ENCODE measurements at regions not wholly inside any gene's neighbourhood (a gene's known extent, or its start where the extent isn't known, plus 50 kb on each side); places are given as distances from the start of the nearest gene placed in this dataset.
"Not testable (repeated sequence)": the region's sequence is repeated elsewhere in the genome, so short reads cannot be mapped to it uniquely, and the experiment has no call there.

- no peak for DNase-seq (ENCODE audit: extremely low read depth in 1 of 2, low read depth in 1 of 2)
These were observed 205.3 kb downstream of the SOX2 start for GRCh38 chr3:181917027-181917426.

DNA sequence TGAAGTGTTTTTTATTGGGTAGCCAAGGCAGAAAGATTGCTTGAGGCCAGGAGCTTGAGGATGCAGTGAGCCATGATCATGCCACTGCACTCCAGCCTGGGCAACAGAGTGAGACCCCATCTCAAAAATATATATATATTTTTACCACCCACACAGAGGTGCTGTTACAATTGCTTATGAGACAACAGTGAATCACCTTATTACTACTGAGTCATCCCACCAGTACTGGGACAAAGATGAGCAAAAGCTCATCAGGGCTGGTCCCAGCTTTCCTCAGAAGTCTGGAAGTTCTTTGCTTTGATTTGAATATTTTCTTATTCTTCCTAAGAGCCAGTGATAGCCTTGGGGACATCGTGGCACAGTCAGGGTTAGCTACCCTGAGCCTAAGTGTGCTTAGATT is 207.7 kb downstream of the SOX2 start:
- no peak for DNase-seq (ENCODE audit: extremely low read depth in 1 of 2, low read depth in 1 of 2)

GRCh38 chr3:181920409-181920808 is 208.7 kb downstream of the SOX2 start:
- no peak for DNase-seq (ENCODE audit: extremely low read depth in 1 of 2, low read depth in 1 of 2)

DNA sequence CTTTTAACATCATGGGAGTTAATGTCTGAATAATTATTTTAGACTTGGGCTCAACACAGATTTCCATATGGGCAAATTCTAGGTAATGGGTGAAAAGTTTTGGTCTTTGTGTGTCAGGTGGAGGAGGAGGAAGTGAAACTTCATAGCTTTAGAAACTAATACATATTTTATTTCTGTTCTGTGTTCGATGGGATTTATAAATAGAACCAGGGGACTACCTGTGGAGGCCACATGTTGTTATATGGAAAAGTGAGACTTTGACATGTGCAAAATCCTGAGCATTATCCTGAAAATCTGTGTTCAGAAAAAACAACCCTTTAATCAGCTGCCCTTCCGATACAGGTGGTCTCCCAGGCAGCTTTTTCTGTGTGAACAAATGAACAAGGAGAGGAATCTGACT is 209.5 kb downstream of the SOX2 start:
- DNase-seq (ENCODE audit: extremely low read depth in 1 of 2, low read depth in 1 of 2): no peak

DNA sequence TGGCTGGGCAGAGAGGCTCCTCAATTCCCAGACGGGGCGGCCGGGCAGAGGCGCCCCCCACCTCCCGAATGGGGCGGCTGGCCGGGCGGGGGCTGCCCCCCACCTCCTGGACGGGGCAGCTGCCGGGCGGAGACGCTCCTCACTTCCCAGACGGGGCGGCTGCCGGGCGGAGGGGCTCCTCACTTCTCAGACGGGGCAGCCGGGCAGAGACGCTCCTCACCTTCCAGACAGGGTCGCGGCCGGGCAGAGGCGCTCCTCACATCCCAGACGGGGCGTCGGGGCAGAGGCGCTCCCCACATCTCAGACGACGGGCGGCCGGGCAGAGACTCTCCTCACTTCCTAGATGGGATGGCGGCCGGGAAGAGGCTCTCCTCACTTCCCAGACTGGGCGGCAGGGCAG is 214.1 kb downstream of the SOX2 start:
- not testable (repeated sequence) for DNase-seq (ENCODE audit: extremely low read depth in 1 of 2, low read depth in 1 of 2)

DNA sequence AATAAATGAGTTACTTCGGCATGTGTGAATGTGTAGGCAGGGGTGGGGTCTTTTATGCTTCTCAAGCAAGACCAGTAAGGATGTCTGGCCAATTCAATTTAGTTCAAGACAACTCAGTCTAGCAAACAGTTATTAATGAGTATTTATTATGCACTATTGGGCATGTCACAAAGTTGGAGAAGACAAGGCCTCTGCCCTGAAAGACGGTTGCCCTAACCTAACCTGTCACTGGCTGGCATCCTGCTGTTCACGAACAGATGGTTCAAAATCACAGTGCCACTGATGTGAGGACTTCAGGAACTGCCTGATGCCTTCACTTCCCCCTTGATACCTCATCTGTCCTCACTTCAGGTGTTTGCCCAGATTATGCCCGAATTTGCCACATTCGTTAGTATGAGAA is 217.8 kb downstream of the SOX2 start:
- DNase-seq (ENCODE audit: extremely low read depth in 1 of 2, low read depth in 1 of 2): no peak

DNA sequence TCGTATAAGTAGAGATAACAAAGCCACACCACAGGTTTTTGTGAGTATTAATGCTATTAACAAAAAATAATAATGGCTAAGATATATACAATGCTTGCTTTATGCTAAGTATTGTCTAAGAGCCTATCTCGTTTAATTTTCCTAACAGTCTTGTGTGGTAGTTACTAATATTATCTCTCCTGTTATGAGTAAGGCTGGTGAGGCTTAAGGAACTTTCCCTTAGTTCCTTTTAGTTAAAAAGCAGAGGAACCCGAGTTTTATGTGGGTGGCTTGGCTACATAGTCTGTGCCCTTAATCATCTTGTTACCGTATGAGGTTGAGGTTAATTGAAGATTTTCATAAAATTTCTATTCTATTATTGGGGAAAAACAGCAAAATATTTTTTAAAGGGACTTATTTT is 218.4 kb downstream of the SOX2 start:
- no peak for DNase-seq (ENCODE audit: extremely low read depth in 1 of 2, low read depth in 1 of 2)

GRCh38 chr3:181932039-181932438 is 220.3 kb downstream of the SOX2 start:
- no peak for DNase-seq (ENCODE audit: extremely low read depth in 1 of 2, low read depth in 1 of 2)

DNA sequence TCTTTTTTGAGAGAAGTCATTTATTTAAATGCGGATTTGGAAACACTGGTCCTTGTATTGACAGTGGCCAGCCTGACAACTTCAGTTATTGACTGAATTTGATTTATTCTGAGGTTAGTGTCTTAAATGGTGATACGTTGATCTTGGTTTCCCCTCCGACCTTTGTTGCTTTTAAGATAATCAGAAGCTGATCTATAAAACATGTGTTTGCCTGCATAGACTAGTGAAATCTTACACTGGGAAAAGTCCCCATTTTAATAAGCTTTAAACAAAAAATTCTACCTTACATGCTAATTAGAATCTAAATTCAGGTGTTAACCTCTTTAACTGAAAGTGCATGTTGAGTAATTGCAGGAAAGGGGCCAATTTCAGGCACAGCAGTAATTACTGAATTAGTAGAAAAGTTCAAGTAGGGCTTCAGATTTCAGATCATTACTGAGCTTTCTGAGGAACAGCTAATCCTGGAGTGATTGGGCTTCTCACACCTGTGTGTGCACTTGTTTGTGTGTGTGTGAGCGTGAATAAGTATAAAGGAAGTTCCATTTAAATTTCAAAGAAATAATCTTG is 221.4 kb downstream of the SOX2 start:
- no peak for DNase-seq (ENCODE audit: extremely low read depth in 1 of 2, low read depth in 1 of 2)

DNA sequence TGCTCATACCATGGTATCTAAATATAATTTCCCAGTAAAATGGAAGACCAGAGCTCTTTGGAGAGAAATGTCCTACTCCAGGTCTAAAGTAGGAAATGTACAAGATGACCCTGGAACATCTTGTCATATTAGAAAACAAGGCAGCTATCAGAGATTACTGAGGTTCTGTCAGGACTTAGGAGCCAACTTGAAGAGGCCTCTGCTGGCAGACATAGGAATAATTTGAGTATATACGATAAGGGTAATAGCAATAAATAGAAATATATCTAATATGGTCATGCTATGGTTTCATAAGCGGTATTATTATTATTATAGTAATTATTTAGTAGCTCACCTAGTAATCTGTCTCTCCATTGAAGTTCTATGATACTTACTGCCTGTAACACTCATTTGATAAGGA is 224.2 kb downstream of the SOX2 start:
- no peak for DNase-seq (ENCODE audit: extremely low read depth in 1 of 2, low read depth in 1 of 2)

DNA sequence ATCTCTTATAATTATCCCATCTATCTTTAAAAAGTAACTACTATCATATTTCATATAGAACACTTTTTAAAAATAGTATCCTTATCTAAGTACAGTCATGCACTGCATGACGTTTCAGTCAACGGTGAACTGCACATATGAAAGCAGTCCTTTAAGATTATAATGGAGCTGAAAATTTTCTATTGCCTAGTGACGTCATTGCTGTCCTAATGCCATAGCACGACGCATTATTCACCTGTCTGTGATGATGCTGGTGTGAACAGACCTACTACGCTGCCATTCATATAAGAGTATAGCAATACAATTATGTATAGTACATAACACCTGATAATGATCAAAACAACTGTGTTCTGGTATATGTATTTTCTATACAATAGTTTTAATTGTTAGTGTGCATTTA is 225.0 kb downstream of the SOX2 start:
- no peak for DNase-seq (ENCODE audit: extremely low read depth in 1 of 2, low read depth in 1 of 2)

DNA sequence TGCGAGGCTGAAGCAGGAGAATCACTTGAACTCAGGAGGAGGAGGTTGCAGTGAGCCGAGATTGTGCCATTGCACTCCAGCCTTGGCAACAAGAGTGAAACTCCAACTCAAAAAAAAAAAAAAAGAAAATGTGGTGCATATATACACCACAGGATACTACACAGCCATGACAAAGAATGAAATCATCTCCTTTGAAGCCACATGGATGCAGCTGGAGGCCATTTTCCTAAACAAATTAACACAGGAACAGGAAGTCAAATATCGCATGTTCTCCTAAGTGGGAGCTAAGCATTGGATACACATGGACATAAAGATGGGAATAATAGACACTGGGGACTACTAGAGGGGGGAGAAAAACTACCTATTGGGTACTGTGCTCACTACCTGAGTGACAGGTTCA is 226.9 kb downstream of the SOX2 start:
- not testable (repeated sequence) for DNase-seq (ENCODE audit: extremely low read depth in 1 of 2, low read depth in 1 of 2)

DNA sequence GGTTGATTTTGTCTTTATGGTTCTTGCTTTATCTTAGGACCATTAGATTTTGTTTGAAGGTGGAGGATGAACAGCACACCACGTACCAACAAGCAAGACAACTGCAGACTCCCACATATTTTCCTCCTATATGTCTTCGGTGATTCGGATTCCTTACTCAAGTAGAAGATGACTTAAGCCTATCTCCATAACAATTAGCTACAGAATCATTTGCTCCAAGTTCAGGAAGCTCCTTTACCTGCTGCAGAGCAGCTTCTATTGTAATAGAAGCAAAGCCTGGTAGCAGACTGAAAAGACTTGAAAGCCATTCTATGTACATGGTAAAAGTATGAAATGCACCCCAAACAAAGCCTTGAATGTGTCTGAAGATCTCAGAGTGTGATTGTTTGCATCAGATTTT is 229.0 kb downstream of the SOX2 start:
- no peak for DNase-seq (ENCODE audit: extremely low read depth in 1 of 2, low read depth in 1 of 2)

DNA sequence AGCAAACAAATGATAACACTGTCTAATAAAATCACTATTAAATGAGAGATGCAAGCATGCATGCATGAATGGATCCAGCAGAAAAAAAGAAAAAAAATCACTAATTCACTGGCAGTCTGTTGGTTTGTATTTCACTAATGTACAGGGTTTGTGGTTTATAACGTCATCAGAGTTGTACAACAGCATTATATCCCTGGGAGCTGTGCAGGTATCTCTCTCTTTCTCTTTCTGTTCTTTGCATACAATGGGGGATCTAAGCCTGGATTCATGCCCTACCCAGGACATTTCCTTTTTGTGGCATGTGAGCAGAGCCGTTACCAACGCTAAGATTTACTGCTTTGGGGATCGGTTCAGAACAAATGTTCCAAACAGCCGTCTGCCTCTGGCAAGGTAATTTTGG is 229.5 kb downstream of the SOX2 start:
- no peak for DNase-seq (ENCODE audit: extremely low read depth in 1 of 2, low read depth in 1 of 2)

- no peak for DNase-seq (ENCODE audit: extremely low read depth in 1 of 2, low read depth in 1 of 2)
These were observed 231.6 kb downstream of the SOX2 start for GRCh38 chr3:181943285-181943684.

DNA sequence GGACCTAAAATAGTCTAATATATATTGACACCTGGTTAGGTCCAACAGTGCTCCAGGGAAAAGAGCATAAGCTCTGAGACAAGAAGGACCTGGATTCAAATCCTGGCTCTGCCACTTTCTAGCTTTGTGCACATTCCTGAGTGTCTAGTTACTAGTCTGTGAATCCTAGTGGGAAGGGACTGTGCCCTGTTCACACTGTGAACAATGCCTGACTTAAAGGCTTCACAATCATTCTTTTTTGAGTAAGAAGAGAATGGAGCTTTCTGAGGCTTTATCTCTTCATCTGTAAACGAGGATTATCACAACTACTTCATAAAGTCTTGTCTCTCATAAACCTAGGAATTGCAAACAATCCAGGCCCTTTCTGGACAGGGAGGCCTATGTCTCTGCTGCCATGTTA is 235.9 kb downstream of the SOX2 start:
- DNase-seq (ENCODE audit: extremely low read depth in 1 of 2, low read depth in 1 of 2): no peak

GRCh38 chr3:181948286-181948685 is 236.6 kb downstream of the SOX2 start:
- DNase-seq (ENCODE audit: extremely low read depth in 1 of 2, low read depth in 1 of 2): no peak

DNA sequence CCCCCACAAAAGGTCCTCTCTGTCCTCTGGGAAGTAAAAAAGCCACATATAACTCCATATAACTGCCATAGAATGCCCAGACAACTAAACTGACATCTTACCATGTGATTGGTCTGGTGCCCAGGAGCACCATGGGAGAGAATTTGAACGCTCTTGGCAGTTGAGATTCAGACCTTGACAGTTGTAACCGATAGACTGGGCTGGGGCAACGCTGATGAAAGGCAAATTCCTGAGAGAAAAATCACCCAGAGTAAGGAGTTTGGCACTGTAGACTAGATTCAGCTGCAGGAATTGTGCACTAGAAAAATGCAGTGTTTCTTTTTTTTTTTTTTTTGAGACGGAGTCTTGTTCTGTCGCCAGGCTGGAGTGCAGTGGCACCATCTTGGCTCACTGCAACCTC is 240.5 kb downstream of the SOX2 start:
- DNase-seq (ENCODE audit: extremely low read depth in 1 of 2, low read depth in 1 of 2): no peak

DNA sequence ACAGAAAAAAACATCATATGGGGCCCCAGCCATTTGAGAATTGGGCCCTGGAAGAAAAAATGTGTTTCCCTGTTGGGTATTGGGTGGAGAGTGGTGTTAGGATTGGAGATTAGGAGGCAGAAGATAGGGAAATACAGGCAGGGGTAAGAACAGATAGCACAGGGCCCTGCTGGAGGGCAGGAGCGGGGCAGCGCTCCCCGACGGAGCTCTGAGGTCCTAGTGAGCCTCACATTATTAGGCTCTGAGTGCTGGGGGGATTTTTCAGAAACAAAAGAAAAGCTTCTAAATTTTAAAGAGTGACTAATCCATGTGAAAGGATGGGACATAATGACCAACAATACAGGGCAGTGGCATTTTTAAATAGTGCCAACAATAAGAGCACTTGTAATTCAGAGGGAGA is 241.2 kb downstream of the SOX2 start:
- no peak for DNase-seq (ENCODE audit: extremely low read depth in 1 of 2, low read depth in 1 of 2)

- DNase-seq (ENCODE audit: extremely low read depth in 1 of 2, low read depth in 1 of 2): no peak
These were observed 243.8 kb downstream of the SOX2 start for GRCh38 chr3:181955566-181955965.

- no peak for DNase-seq (ENCODE audit: extremely low read depth in 1 of 2, low read depth in 1 of 2)
These were observed 244.4 kb downstream of the SOX2 start for GRCh38 chr3:181956122-181956521.

DNA sequence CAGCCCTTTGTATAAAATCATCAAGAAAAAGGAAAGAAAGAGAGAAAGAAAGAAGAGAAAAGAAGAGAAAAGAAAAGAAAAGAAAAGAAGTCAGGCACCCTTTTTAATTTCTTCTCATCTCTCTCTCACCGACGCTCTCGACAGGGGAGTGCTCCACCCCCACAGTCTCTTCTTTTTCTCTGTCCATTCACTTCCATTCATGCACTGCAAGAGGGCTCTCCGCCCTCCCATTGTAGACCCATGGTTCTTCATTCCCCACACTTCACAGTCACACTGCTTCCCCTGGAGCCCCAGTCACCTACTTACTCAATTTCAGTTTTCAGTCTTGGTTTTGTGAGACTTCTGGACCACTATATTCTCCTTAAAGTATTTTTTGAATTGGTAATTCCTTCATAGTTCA is 254.7 kb downstream of the SOX2 start:
- DNase-seq (ENCODE audit: extremely low read depth in 1 of 2, low read depth in 1 of 2): no peak

DNA sequence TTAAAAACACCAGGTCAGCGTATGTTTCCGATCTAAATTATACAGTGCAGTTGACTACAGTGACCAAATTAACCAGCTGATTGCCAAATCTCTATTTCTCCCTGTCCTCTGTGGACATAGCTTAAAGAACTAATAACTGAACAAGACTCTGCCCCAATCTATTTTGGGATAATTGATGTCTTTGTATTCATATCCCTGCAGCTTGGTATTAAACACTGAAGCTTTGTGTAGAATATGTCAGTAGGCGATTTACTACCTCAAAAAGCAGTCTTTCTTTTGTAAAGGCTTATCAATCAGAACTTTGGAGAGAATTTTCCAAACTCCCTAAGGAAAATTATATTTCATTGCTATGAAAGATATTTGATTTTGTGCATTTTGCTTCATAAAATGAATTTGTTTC is 258.2 kb downstream of the SOX2 start:
- no peak for DNase-seq (ENCODE audit: extremely low read depth in 1 of 2, low read depth in 1 of 2)

DNA sequence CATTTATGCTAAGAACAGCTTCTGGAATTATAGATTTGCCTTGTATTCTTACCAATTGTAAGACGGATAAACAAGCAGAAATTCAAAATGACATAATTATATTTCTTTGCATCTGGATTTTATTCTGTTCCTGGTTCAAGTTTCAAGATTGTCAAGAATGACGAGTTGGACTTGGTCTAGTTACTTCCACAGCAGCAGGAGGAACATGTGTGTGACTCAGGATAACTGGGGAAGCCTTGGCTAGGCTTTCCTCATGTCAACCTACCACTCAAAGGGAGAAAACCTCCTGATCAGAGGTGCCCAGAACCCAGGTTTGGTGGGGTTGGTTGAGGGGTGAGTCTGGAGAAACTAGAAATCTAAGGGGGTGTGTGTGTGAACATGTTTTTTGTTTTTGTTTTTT is 259.7 kb downstream of the SOX2 start:
- no peak for DNase-seq (ENCODE audit: extremely low read depth in 1 of 2, low read depth in 1 of 2)
